Hematopoietic multipotent progenitor cell treated with erythropoietin and hydrocortisone succinate and interleukin-3 and kit ligand, for 6 days (in vitro differentiated cells): ENCODE measurements at regions not wholly inside any gene's neighbourhood (a gene's known extent, or its start where the extent isn't known, plus 50 kb on each side); places are given as distances from the start of the nearest gene placed in this dataset.
"Not testable (repeated sequence)": the region's sequence is repeated elsewhere in the genome, so short reads cannot be mapped to it uniquely, and the experiment has no call there.

ENCODE experiments used
- DNase-seq: peaks from one replicate; pipeline ENCODE4 v3.0.0-alpha.2; 2015

- no peak for DNase-seq
Measured at GRCh38 chr14:83269583-83269982, 1735.9 kb upstream of the SEL1L start.

GRCh38 chr14:83271663-83272062, 1738.0 kb upstream of the SEL1L start:
- DNase-seq = no peak

DNA sequence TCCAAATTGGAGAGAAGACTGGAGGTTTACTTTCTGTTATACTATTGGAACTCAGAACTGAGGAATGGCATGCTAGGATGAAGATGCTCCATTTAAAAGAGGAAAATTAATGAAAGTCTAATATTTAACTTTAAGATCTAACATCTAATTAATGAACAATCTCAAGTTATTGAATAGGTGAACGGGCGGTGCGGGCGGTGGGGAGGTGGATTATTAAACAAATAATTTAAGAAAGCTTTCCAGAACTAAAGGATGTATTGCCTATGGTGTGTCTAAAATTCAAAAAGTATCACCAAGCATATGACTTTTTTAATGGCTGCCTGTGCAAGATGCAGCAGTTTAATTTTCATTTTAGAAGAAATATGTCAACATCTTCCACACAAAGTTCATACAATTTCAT, 1747.1 kb upstream of the SEL1L start:
- DNase-seq = no peak

GRCh38 chr14:83282706-83283105, 1749.1 kb upstream of the SEL1L start:
- DNase-seq = no peak

GRCh38 chr14:83287300-83287699, 1753.6 kb upstream of the SEL1L start:
- DNase-seq = no peak

GRCh38 chr14:83289390-83289789, 1755.7 kb upstream of the SEL1L start:
- DNase-seq = peak; percentile 11

DNA sequence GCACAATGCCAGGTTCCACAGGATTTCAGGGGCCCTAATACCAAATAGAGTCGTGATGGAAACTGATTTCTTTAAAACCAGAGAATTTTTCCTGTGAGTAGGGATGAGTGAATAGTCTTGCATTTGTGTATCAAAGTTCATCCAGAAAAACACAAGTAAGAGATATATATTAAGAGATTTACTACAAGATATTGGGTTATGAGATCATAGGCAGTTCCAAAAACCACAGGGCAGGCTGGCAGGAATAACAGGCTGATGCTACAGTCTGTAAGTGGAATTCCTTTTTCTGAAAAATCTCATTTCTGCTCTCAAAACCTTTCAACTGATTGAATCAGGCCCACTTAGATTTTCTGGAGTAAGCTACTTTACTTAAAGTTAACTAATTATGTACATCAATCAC, 1756.2 kb upstream of the SEL1L start:
- no peak for DNase-seq

- no peak for DNase-seq
Measured at GRCh38 chr14:83290447-83290846, 1756.8 kb upstream of the SEL1L start.

DNA sequence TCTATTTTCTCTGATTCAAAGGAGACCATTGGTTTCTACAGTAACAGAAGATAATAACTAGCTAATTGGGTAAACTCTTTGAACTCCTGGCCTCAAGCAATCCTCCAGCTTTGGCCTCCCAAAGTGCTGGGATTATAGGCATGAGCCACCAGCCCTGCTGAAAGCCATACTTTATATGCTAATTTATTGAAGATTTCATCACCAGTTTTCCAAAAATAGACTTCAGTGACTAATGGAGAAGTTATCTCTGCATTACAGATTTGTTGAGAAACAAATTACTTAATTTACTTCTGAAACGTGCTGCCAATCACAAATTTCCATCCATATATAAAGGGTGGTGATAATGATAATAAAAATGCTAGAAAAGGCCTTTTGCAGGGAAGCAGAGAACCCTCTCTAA, 1758.1 kb upstream of the SEL1L start:
- DNase-seq = peak; percentile 4

DNA sequence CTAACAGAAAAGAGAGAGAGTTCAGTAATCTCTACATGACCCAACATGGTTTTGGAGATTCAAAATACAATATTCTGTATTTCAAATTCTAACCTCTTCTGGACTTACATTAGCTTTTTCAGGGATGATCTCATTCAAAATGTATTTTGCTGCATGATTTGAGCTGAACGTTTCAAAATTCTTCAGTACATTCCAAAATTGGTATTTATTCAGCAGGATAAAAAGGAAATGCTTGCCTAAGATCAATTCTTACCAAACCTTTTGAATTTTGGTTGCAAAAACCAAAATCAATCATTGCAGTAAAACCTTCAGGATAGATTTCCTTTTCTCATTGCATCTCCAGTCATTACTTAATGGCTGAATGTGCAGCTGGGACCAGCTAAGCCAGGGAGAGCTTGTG, 1761.3 kb upstream of the SEL1L start:
- no peak for DNase-seq

GRCh38 chr14:83297361-83297760, 1763.7 kb upstream of the SEL1L start:
- no peak for DNase-seq

DNA sequence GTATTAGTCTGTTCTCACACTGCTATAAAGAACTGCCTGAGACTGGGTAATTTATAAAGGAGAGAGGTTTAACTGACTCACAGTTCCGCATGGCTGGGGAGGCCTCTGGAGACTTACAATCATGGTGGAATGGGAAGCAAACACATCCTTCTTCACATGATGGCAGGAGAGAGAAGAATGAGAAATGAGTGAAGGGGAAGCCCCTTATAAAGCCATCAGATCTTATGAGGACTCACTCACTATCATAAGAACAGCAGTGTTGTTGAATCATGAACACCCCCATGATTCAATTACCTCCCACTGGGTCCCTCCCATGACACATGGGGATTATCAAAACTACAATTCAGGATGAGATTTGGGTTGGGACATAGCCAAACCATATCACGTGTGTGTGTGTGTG, 1764.4 kb upstream of the SEL1L start:
- not testable (repeated sequence) for DNase-seq

DNA sequence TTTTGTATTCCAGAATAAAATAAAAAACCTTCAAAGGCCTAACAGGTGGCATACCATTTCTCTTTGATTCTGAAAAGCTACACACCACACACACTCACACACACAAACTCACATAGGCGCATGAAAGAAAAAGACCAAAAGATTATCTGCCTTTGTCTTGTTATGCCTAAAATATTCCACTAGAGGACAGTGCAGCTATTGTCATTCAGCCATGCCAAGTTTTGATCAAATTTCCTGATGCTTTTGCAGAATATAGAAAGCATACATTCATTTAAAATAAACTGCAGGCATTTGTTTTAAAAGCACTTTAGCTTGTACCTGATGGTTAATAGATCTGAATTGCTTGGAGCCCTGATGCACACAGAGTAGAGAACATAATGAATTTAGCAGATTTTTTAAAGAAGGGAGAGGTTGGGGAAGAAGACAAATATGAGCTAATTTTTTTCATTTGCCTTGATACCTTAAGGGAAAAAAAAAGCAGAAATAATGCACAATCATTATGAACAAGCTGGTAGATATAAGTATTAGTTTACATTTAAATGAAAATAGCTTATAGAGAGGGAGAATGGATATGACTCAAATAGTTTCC, 1766.9 kb upstream of the SEL1L start:
- DNase-seq = peak; percentile 64

- no peak for DNase-seq
Measured at GRCh38 chr14:83301791-83302190, 1768.1 kb upstream of the SEL1L start.

GRCh38 chr14:83309211-83309610, 1775.6 kb upstream of the SEL1L start:
- DNase-seq = no peak

DNA sequence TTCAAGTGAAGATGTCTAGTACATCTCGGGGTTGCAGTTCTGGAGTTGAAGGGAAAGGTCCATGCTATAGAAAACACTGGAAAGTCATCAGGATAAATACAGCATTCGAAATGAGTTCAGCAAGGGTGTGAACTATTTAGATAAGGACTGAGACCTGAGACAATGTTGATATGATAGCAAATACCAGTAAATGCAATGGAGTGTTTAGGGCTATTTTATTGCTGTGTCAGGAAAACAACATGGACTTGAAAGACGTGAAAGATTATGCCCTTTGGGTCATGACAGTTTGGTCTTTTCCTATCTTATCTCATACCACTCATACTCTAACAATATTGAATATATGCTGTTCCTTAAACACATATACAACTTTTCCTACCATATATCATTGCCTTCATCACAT, 1776.2 kb upstream of the SEL1L start:
- DNase-seq = no peak

- no peak for DNase-seq
Measured at GRCh38 chr14:83312511-83312910, 1778.9 kb upstream of the SEL1L start.

GRCh38 chr14:83314764-83315163, 1781.1 kb upstream of the SEL1L start:
- DNase-seq = no peak

- no peak for DNase-seq
Measured at GRCh38 chr14:83316356-83316755, 1782.7 kb upstream of the SEL1L start.

DNA sequence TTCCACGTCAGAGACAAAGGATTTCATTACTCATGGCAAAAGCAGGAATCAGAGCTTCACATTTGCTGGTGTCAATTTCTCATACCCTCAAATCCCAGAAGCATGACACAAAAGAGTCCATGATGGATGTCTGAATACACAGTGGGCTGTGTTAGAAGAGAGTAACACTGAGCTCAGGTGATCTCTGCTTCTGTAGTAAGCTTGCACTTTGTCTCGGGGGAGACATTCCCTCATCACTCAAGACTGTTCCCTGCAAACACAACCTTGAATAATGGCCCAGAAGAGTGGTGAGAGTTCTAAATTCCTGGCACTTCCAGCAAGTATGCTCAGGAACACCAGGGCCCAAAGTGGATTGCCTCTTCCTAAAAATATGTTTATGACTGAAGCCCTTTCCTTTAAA, 1787.2 kb upstream of the SEL1L start:
- no peak for DNase-seq

DNA sequence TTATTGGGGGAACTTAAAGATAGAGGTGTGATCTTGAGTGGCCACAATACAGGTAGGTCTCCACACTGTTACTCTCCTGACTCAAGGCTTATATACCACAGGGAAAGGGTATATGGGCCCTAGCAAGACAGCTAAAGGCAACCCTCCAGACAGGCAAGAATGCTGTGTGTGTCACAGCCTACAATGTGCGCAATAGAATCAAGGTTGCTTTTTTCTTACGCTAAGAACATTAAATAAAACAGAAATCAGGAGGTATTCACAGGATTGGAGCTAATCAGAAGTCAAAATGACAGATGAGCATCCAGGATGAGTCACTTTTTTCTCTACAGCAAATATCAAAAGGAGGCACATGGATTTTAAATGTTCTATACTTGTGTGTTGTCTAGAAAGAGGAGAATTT, 1797.9 kb upstream of the SEL1L start:
- no peak for DNase-seq

DNA sequence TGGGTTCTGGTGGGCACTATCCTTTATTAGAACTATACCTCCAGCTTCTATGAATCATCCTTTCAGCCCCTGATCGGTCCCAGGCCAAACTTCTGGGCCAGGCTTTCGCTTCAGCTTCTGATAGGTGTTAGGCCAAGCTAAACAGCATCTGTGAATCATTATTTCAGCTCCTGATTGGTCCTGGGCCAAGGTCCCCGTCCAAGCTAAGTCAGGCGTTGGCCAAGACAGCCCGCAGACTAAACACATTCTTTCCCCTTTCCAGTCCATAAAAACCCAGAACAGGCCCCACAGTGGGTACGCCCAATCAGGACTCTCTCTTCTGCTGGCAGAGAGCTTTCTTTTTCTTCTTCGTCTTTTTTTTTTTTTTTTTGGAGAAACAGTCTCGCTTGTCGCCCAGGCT, 1808.9 kb upstream of the SEL1L start:
- DNase-seq = no peak

DNA sequence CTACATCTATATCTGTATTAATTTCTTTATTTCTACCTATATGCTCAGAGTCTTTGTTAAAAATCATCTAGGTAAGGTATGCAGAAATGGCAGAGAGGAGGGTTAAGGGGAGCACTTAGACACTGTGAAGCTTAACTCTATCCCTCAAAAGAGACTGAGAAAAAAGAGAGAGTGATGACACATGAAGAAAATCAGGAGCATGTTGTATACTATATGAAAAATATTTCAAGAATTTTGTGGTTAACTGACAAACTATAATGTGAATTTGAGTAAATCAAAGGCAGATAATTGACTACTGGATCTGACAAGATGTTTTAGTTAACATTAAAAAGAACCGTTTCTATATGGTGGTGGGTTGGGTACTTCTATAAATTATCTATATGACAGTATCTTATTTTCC, 1814.2 kb upstream of the SEL1L start:
- DNase-seq = no peak

DNA sequence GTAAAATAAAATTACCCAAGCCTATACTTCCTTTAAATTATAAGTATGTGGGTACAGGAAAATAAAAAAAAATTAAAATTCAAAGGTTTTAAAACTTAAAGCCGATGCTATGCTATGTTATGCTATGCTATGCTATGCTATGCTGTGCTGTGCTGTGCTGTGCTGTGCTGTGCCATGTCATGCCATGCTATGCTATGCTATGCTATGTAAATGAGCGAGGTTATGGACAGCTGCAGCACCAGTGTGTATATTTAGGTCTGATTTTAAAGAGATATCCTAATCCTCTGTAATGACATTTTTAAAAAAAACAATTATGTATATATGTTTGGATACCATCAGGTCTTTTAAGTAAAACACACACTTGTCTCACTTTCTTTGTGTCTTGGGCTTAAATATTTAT, 1822.0 kb upstream of the SEL1L start:
- DNase-seq = no peak

DNA sequence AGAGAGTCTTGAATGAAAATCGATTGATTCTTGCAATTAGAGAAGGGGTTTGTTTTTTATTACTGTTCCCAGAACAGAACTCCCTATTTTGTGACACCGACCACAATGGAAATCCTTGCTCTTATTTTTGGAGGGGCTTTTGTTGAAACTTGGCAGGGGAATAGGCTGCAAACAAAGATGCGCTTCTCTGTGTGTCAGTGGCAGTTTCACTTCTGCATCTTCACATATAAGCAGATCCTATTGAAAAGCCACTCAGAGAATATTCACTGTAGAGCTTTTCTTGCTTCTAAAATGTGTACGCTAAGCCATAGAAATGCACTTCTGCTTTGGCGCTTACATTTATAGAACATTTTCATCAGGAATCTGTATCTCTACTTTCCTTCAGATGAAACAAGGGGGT, 1822.4 kb upstream of the SEL1L start:
- DNase-seq = no peak

DNA sequence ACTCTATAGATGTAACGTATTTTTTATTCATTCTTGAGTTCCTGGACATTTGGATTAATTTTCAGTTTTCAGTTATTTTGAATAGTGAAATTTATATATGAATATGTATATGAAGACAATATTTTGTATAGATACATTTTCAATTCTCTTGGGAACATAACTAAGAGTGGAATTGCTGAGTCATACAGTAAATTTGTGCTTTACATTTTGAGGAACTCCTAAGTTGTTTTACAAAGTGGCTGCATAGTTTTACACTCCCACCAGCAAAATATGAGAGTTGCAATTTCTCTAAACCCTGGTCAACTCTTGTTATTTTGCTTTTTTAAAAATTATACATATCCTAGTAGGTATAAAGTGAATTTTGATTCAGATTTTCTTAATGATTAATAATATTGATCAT, 1838.6 kb upstream of the SEL1L start:
- DNase-seq = peak; percentile 2
